Fibroblast of villous mesenchyme (primary cell): ENCODE measurements at regions not wholly inside any gene's neighbourhood (a gene's known extent, or its start where the extent isn't known, plus 50 kb on each side); places are given as distances from the start of the nearest gene placed in this dataset.
"Not testable (repeated sequence)": the region's sequence is repeated elsewhere in the genome, so short reads cannot be mapped to it uniquely, and the experiment has no call there.

ENCODE experiments used
- DNase-seq: peaks from one replicate; pipeline ENCODE4 v3.0.0-alpha.2; 2010; ENCODE audit warnings: low read depth
- H3K4me3 ChIP-seq: 2 replicates; pipeline ENCODE4 v1.5.1; 2011; ENCODE audit warnings: low read depth, mild to moderate bottlenecking, low read length
- CTCF ChIP-seq: IDR thresholded peaks from 2 replicates; pipeline ENCODE4 v1.5.1; 2012; ENCODE audit warnings: low read depth, mild to moderate bottlenecking, low read length; ENCODE audit not compliant: insufficient read depth

GRCh38 chr6:14549871-14550270 is 432.3 kb downstream of the CD83 start:
- no peak for DNase-seq
- TF ChIP-seq CTCF: no peak
- H3K4me3 ChIP-seq: no peak overlapping the region

GRCh38 chr6:14550410-14550809 is 432.8 kb downstream of the CD83 start:
- H3K4me3 ChIP-seq: no peak overlapping the region
- no peak for TF ChIP-seq CTCF
- no peak for DNase-seq

GRCh38 chr6:14550822-14551221 is 433.2 kb downstream of the CD83 start:
- DNase-seq: no peak
- TF ChIP-seq CTCF: no peak
- no peak overlapping the region for H3K4me3 ChIP-seq

DNA sequence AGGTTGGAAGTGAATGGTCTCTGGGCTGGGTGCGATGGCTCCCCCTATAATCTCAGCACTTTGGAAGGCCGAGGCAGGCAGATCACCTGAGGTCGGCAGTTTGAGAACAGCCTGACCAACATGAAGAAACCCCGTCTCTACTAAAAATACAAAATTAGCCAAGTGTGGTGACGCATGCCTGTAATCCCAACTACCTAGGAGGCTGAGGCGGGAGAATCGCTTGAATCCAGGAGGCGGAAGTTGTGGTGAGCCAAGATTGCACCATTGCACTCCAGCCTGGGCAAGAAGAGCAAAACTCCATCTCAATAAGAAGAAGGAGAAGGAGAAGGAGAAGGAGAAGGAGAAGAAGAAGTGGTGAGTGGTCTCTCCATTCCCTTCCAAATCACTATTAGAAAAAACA is 434.0 kb downstream of the CD83 start:
- DNase-seq, H3K4me3 ChIP-seq: not testable (repeated sequence)

DNA sequence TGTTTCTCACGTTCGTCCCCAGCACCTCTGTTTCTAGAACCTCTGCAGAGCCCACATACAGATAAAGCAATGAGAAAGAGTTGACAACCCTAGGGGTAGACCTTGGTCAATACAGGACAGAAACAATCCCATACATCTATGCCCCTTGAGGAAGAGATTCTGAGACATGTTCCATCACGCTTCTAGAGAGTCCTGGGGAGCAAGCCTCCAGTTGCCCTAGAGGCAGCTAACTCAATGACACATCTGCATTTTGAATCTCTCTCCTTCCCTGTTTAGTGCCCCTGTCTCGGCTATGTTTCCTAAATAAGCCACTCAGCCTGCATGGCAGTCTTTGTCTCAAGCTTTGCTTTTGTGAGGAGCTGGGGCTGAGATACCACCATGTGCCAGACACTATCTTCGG is 435.3 kb downstream of the CD83 start:
- DNase-seq: no peak
- TF ChIP-seq CTCF: no peak
- H3K4me3 ChIP-seq: no peak overlapping the region

DNA sequence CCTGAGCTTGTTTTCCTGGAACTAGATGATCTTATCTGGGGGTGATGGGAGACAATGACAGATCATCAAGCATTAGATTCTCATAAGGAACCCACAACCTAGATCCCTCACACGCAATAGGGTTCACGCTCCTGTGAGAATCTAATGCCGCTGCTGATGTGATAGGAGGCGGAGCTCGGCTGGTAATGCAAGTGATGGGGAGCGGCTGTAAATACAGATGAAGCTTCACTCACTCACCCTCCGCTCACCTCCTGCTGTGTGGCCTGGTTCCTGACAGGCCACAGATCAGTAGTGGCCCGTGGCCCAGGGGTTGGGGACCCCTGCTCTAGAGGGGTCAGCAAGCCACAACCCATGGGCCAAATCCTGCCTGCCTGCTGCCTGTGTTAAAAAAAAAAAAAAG is 435.9 kb downstream of the CD83 start:
- no peak for TF ChIP-seq CTCF
- H3K4me3 ChIP-seq: no peak overlapping the region

DNA sequence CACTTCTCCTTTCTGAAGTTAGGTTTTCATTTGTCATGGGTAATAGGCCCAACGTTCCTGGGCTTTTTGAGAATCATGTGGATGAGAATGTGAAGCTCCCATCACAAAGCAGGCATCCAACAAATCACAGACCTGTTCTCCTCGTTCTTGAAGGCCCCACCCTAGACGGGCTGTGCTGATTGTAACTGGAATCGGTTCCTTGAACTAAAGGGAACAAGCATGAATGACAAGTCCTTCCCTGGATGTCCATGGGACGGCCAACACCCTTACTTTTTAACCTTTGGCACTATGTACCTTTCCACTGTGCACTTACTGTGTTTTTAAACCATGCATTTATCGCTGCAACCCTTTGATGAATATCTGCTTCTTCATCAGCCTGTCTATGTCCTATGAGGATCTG is 438.2 kb downstream of the CD83 start:
- no peak overlapping the region for H3K4me3 ChIP-seq
- DNase-seq: no peak
- no peak for TF ChIP-seq CTCF

More for the DNA sequence above, 435.9 kb downstream of the CD83 start:
- DNase-seq: no peak
